ENCODE measurements at regions not wholly inside any gene's neighbourhood (a gene's known extent, or its start where the extent isn't known, plus 50 kb on each side); places are given as distances from the start of the nearest gene placed in this dataset.

DNA sequence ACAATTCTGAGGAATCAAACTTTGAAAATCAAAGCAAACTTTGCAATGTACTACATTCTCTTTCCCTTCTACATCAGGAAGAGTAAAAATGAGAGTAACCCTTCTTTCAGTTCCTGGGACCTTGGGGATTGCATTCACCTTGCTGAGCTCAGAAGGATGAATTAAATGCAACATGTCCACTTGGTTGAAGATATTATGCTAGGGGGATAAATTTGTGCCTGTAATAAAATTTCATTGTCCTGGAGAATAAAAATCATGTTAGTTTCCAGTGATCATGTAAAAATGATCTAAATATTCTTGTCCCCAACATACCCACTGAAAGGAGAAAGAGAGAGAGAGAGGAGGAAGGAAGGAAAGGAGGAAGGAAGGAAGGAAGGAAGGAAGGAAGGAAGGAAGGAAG lies 587.1 kb upstream of the NEGR1 start:
- Histone ChIP-seq H3K4me3 (no peak overlapping the region), H3K27ac (no peak overlapping the region), H3K27me3 (no peaks in the 10 kb centered on the region), H3K36me3 (replicated peaks in 1 of 2; ENCODE audit: insufficient read depth in 1 of 2, low read depth in 2 of 2) (no peaks in the 10 kb centered on the region), H3K4me1 (no peaks in the 10 kb centered on the region), H3K9me3 (no peaks in the 10 kb centered on the region)
- no peak for ATAC-seq
- DNase-seq = no peak
- intact Hi-C loops (cut with DNase I) = no loop called here
- no peak for TF ChIP-seq POLR2A (IDR thresholded peaks at IDR 0.05)
- TF ChIP-seq, protein P1, sequence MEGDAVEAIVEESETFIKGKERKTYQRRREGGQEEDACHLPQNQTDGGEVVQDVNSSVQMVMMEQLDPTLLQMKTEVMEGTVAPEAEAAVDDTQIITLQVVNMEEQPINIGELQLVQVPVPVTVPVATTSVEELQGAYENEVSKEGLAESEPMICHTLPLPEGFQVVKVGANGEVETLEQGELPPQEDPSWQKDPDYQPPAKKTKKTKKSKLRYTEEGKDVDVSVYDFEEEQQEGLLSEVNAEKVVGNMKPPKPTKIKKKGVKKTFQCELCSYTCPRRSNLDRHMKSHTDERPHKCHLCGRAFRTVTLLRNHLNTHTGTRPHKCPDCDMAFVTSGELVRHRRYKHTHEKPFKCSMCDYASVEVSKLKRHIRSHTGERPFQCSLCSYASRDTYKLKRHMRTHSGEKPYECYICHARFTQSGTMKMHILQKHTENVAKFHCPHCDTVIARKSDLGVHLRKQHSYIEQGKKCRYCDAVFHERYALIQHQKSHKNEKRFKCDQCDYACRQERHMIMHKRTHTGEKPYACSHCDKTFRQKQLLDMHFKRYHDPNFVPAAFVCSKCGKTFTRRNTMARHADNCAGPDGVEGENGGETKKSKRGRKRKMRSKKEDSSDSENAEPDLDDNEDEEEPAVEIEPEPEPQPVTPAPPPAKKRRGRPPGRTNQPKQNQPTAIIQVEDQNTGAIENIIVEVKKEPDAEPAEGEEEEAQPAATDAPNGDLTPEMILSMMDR (IDR thresholded peaks at IDR 0.05) = no peak

DNA sequence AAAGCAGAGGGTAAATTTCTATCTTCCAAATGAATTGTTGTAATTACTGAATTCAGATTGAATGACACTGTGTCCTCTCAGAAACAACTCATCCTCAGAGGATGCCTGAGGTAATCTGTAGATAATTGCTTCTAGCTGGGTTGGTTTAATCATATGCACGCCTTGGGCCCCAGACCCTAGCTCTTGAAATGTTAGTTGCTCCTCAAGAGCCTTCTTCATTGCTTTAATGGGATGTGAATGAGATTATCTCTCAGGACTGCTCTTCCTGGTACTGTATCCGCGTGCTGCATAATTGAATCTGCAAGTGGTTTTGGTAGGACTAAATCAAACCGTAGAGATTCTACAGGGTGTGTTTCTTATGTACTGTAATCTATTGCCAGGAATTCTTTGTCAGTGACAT lies 569.3 kb upstream of the NEGR1 start:
- intact Hi-C loops (cut with DNase I) = no loop called here
- 46 to 48% methylated on average over 4 of the region's 4 CpGs for WGBS, 2 donors
- no peak overlapping the region for H3K27ac ChIP-seq
- no peak for TF ChIP-seq POLR2A (IDR thresholded peaks at IDR 0.05)
- TF ChIP-seq, protein P1 (IDR thresholded peaks at IDR 0.05) = no peak
- ATAC-seq = no peak
- H3K27me3 ChIP-seq = no peaks in the 10 kb centered on the region
- no peaks in the 10 kb centered on the region for H3K36me3 ChIP-seq (replicated peaks in 1 of 2; ENCODE audit: insufficient read depth in 1 of 2, low read depth in 2 of 2)
- DNase-seq = no peak
- no peaks in the 10 kb centered on the region for H3K9me3 ChIP-seq
- H3K4me1 ChIP-seq = no peaks in the 10 kb centered on the region
- no peak overlapping the region for H3K4me3 ChIP-seq

DNA sequence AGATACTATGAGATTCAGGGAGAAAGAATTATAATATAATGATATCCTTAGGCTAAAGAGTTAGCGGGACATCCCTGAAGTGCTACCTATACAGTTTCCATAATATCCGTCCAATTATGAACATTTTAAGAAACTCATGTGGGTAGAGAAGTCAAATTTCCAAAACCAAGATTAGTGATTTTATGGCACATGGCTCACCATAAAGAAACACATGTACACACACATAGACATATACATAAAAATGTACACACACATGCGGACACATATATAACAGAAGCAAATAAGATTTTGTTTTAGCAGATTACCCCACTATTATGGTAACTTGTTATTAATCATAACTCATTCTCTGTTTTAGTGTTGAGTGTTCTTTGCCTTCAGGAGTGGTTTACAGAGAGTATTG lies 566.7 kb upstream of the NEGR1 start:
- Histone ChIP-seq H3K9me3 (no peaks in the 10 kb centered on the region), H3K27me3 (no peaks in the 10 kb centered on the region), H3K4me3 (no peak overlapping the region), H3K27ac (no peak overlapping the region), H3K4me1 (no peaks in the 10 kb centered on the region), H3K36me3 (replicated peaks in 1 of 2; ENCODE audit: insufficient read depth in 1 of 2, low read depth in 2 of 2) (no peaks in the 10 kb centered on the region)
- no peak for DNase-seq
- WGBS, 2 donors = 75 to 77% methylated on average over 3 of the region's 3 CpGs
- no peak for TF ChIP-seq POLR2A (IDR thresholded peaks at IDR 0.05)
- TF ChIP-seq, protein P1 (IDR thresholded peaks at IDR 0.05) = no peak
- intact Hi-C loops (cut with DNase I) = no loop called here
- no peak for ATAC-seq

DNA sequence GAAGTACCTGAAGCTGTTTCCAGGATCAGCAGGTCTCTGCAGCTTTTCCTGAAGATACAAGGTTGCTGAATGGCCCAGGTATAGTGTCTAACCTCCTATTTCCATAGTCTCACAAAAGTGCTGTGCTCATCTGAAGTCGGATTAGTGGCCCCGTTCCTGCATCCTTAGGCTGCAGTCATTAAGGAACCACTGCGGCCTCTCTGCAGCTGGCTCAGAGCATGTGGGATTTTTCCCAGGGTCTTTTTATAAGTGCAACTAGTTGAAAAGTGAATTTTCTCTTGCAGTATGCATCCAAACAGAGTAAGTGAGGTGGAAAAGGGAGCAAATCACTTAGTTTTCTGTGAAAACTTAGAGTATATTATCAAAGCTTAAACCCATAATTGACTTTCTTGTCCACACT lies 565.3 kb upstream of the NEGR1 start:
- no peak for DNase-seq
- TF ChIP-seq POLR2A (IDR thresholded peaks at IDR 0.05) = no peak

DNA sequence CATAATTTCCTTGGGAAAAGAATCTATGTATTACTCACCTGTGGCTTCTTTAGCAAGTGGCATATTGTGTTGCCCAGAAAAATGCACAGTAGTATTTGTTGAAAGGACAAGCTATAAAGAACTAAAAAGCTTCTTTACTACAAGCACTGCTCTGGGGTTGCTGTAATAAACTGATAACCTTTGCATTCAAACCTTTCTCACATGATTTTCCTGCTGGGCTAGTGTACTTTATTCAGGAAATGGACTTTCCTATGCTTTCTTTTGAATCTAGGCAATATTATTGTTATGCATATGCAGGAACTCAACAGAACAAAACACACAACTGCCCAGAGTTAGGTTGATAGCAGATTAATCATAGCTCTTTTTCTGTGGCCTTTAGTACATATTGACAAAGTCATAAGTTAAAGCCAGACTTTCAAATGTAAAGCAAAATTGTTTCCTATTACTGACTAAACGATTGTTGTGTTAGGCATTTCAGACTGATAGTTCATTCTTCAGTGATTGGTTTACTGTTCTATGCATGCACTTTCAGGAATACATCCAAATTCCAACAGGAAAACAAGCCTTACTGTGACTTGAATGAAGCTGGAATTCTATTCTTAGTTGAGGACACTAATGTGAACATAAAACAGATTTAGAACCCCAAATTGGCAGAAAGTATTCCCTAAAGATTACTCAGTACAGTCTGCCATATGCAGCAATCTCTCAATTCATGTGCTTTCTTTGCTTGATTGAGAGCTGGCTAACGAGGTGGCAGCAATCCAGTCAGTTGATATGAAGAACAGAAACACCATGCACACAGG lies 564.3 kb upstream of the NEGR1 start:
- 13% methylated on average over 2 of the region's 2 CpGs for WGBS, 2 donors
- ATAC-seq = no peak

More for the DNA sequence above, 565.3 kb upstream of the NEGR1 start:
- Histone ChIP-seq H3K27ac (no peak overlapping the region), H3K9me3 (no peaks in the 10 kb centered on the region), H3K36me3 (replicated peaks in 1 of 2; ENCODE audit: insufficient read depth in 1 of 2, low read depth in 2 of 2) (no peaks in the 10 kb centered on the region), H3K4me1 (no peaks in the 10 kb centered on the region), H3K27me3 (no peaks in the 10 kb centered on the region), H3K4me3 (no peak overlapping the region)
- WGBS, 2 donors = 28 to 31% methylated on average over 3 of the region's 3 CpGs
- intact Hi-C loops (cut with DNase I) = no loop called here
- no peak for ATAC-seq

More for the DNA sequence above, 564.3 kb upstream of the NEGR1 start:
- H3K27ac ChIP-seq = no peak overlapping the region
- no peak overlapping the region for H3K4me3 ChIP-seq
- no peaks in the 10 kb centered on the region for H3K4me1 ChIP-seq
- intact Hi-C loops (cut with DNase I) = no loop called here
- TF ChIP-seq POLR2A (IDR thresholded peaks at IDR 0.05) = no peak
- TF ChIP-seq, protein P1 (IDR thresholded peaks at IDR 0.05) = no peak
- H3K9me3 ChIP-seq = no peaks in the 10 kb centered on the region
- H3K27me3 ChIP-seq = no peaks in the 10 kb centered on the region
- DNase-seq = no peak
- H3K36me3 ChIP-seq (replicated peaks in 1 of 2; ENCODE audit: insufficient read depth in 1 of 2, low read depth in 2 of 2) = no peaks in the 10 kb centered on the region

Data from body of pancreas (tissue), 4 donors.